HG02973 (cell line): ENCODE measurements at regions not wholly inside any gene's neighbourhood (a gene's known extent, or its start where the extent isn't known, plus 50 kb on each side); places are given as distances from the start of the nearest gene placed in this dataset.

Experiments
- ATAC-seq: cut with Tn5 transposase; IDR thresholded peaks from one replicate; pipeline ENCODE4 v1.9.1; 2021; ENCODE audit warnings: moderate library complexity; ENCODE audit not compliant: unreplicated experiment

GRCh38 chr1:118253053-118253915, 68.3 kb upstream of the SPAG17 start:
- ATAC-seq, result no peak

GRCh38 chr1:118252624-118253023, 67.6 kb upstream of the SPAG17 start:
- no peak for ATAC-seq

DNA sequence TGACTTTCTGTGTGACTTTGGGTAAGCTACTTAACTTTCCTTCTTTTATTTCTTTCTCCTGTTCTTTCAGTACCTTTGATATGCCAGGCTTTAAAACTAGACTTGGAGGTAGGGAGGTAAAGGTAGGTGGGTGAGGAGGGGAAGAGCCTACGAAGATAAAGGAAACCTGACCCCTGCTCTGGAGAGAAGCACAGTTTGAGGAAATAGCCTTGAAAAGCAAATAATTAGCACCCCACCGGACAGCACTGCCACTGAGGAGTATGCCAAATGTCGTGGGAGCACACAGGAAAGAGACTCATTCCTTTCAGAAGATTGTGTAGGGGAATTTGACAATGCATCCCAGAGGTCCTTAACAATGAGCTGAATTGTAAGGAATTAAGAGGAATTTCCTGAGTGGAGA, 65.2 kb upstream of the SPAG17 start:
- no peak for ATAC-seq

DNA sequence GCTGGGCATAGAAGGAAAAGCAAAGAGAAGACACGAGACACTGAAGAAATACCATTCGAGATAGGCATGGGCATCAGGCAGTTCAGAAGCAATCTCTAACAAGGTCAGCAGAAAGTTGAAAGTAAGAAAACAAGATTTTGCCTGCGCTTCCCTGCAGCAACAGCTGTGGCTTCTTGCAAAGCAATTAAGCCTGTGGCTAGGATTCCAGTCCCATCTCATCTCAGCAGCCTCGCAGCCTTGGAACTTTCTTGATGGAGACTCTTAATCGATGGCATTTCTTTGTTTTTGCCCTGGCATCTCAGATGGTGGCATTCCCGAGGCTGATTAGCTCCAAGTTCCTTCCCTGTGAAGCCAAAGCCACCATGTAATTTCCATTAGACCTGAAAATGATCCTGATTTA, 64.6 kb upstream of the SPAG17 start:
- no peak for ATAC-seq

- ATAC-seq, result no peak
Measured at GRCh38 chr1:118247593-118247992, 62.6 kb upstream of the SPAG17 start.

DNA sequence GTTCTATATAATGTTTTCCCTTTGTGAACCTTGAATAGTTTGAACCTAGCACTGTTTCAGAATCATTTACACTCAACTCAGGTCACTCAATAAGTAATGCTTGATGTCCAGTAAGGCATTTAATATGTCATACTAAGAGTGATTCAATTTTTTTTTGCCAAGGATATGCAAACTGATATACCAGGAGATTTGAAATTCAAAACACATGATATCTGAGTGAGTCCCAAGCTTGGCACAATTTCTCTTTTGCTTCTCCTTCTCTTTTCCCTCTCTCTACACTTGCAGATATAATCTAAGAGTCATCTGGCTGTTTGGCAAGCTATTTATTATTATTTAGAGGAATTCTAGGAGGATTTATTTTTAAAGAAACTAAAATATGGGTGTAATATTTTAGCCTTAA, 61.6 kb upstream of the SPAG17 start:
- no peak for ATAC-seq

DNA sequence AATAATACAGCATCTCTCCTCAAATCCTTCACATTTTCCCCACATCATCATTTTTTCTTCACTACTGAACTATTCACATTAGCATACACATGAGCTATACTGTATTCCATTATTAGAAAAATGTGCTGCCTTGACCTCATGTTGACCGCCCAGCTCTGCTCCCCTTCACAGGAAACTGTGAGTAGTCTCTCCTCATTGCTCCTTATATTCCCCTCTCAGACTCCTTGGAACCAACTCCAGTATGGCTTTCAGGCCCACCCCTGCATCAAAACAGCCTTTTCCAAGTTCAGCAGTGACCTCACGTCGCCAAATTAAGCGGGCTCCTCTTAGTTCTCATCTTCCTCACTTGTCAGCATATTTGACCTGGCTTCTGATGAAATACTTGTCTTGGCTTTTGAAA, 59.2 kb upstream of the SPAG17 start:
- no peak for ATAC-seq

DNA sequence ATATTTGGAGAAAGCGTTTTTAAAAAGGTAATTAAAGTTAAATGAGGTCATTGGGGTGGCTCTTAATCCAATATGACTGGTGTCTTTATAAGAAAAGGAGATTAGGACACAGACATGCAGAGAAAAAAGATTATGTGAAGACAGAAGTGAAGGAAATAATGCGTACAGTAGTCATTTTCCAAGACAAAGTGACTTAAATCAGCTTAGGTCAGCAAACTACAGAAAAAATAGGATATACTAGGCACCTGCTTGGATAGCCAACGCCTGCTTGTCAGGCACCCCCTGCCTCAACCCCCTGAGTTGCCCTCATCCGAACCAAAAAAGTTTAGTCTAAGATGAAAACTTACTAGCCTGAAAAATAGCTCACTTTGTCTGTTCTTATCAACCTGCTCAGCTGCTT, 58.2 kb upstream of the SPAG17 start:
- ATAC-seq, result no peak
